ENCODE measurements at regions not wholly inside any gene's neighbourhood (a gene's known extent, or its start where the extent isn't known, plus 50 kb on each side); places are given as distances from the start of the nearest gene placed in this dataset.
"Not testable (repeated sequence)": the region's sequence is repeated elsewhere in the genome, so short reads cannot be mapped to it uniquely, and the experiment has no call there.

DNA sequence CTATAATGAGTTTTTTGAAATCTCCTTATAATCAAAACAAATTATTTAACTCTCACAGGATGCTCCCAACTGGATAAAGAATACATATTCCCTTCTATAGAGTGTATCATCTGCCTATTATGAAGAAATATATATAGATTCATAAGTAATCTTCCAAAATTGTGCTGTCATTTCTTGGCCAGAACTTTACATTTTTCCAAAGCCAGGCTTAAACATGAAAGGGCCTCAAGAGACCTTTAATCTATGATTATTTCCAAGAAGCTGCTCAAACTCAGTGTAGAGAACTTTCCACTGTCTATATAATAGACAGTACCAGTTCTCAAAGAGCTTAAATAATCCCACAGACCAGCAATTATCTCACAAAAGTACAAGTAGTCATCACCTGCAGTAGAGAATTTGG lies 211.0 kb downstream of the AKAIN1 start:
- H3K27ac Mint-ChIP-seq = no peak overlapping the region
- peaks cover 55% of the 10 kb centered on the region for H3K9me3 Mint-ChIP-seq
- H3K27me3 Mint-ChIP-seq = no peaks in the 10 kb centered on the region
- no peak overlapping the region for H3K4me3 Mint-ChIP-seq
- intact Hi-C loops (cut with micrococcal nuclease) = no loop called here
- H3K36me3 Mint-ChIP-seq (ENCODE audit: low read depth) = no peaks in the 10 kb centered on the region
- no peaks in the 10 kb centered on the region for H3K4me1 Mint-ChIP-seq (ENCODE audit: low read depth)

DNA sequence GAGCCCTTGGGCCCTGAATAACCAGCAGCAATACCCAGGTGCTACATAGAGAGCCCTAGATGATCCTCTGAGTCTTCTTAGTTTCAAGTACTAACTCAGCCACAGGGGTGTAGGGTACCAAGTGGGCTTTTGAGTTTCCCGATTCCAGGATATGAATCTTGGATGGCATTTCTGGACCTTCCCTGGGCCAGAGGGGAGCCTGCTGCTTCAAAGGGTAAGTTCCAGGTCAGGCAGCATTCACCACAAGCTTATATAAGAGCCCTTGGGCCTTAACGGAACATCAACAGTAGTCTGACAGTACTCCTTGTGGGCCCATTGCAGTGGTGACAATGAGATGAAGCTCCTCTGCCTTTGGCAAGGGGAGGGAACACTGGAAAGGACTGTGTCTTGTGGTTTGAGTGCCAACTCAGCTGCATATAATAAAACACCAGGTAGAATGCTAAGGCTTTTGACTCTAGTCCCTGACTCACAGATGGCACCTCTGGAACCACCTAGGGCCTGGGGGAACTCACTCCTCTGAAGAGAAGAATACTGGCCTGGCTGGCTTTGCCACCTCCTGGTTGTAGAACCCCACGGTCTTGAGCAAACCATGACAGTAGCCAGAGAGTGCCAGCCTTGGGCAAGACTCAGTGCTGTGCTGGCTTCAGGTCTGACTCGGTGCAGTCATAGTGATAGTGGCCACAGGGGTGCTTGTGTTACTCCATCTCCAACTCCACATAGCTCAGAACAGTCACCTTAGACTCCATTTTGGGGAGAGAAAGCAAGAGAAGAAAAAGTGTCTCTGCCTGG lies 235.7 kb downstream of the AKAIN1 start:
- H3K36me3 Mint-ChIP-seq (ENCODE audit: low read depth) = no peaks in the 10 kb centered on the region
- intact Hi-C loops (cut with micrococcal nuclease) = no loop called here
- H3K27me3 Mint-ChIP-seq = no peaks in the 10 kb centered on the region
- no peaks in the 10 kb centered on the region for H3K4me1 Mint-ChIP-seq (ENCODE audit: low read depth)
- H3K4me3 Mint-ChIP-seq = no peak overlapping the region
- H3K9me3 Mint-ChIP-seq = peaks cover 61% of the 10 kb centered on the region
- H3K27ac Mint-ChIP-seq = no peak overlapping the region

DNA sequence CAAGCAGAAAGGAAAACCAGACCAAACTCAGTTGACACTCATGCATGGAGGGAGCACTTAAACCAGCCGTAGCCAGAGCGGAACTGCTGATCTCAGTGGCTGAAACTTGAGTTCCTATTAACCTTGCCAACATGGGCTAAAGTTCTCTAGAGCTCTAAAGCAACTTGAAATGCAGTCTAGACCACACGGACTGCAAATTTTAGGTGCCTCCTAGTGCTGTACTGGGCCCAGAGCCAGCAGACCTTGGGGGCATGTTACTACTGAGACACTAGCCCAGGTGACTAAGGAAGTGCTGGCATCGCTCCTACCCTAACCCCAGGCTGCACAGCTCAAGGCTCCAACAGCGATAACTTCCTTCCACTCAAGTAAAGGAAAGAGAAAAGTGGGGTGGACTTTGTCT lies 236.5 kb downstream of the AKAIN1 start:
- no peaks in the 10 kb centered on the region for H3K4me1 Mint-ChIP-seq (ENCODE audit: low read depth)
- intact Hi-C loops (cut with micrococcal nuclease) = no loop called here
- H3K36me3 Mint-ChIP-seq (ENCODE audit: low read depth) = no peaks in the 10 kb centered on the region
- H3K27ac Mint-ChIP-seq = no peak overlapping the region
- H3K4me3 Mint-ChIP-seq = no peak overlapping the region
- H3K27me3 Mint-ChIP-seq = no peaks in the 10 kb centered on the region
- H3K9me3 Mint-ChIP-seq = peaks cover 66% of the 10 kb centered on the region

DNA sequence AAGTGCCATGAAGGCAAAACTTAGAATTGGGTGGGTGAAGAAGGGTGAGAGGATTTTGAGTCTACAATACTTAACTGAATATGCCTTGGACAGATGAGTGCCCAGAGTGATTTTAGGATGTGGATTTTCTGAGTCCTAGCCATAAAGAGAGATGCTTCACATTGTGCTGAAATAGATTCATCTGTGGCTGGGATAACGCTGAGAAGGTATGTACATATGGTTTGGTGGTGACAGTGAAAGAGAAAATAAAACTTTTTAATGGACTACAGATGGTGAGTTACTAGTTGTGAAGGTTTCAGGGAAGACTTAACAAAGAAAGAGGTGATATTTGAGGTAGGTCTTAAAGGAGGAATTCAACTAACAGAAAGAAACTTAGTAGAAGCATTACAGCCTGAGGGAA lies 265.8 kb downstream of the AKAIN1 start:
- intact Hi-C loops (cut with micrococcal nuclease) = no loop called here
- no peaks in the 10 kb centered on the region for H3K27me3 Mint-ChIP-seq
- H3K27ac Mint-ChIP-seq = no peak overlapping the region
- H3K4me3 Mint-ChIP-seq = no peak overlapping the region
- H3K9me3 Mint-ChIP-seq = peaks cover 25% of the 10 kb centered on the region
- H3K36me3 Mint-ChIP-seq (ENCODE audit: low read depth) = no peaks in the 10 kb centered on the region
- H3K4me1 Mint-ChIP-seq (ENCODE audit: low read depth) = no peaks in the 10 kb centered on the region

DNA sequence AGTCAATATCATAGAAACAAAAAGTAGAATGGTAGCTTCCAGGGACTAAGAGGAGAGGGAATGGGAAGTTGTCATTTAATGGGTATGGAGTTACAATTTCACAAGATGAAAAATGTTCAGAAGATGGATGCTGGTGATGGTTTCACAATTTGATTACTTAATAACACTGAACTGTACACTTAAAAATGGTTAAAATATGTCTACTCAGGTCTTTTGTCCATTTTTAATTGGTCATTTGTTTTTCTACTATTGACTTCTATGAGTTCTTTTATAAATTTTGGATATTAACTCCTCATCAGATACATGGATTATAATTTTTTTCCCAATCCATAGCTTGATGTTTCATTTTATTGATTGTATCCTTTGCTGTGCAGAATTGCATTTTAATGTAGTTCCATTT lies 275.5 kb downstream of the AKAIN1 start:
- H3K27ac Mint-ChIP-seq = no peak overlapping the region
- no peaks in the 10 kb centered on the region for H3K36me3 Mint-ChIP-seq (ENCODE audit: low read depth)
- H3K4me3 Mint-ChIP-seq = no peak overlapping the region
- H3K27me3 Mint-ChIP-seq = no peaks in the 10 kb centered on the region
- intact Hi-C loops (cut with micrococcal nuclease) = no loop called here
- peaks cover 42% of the 10 kb centered on the region for H3K9me3 Mint-ChIP-seq
- no peaks in the 10 kb centered on the region for H3K4me1 Mint-ChIP-seq (ENCODE audit: low read depth)

DNA sequence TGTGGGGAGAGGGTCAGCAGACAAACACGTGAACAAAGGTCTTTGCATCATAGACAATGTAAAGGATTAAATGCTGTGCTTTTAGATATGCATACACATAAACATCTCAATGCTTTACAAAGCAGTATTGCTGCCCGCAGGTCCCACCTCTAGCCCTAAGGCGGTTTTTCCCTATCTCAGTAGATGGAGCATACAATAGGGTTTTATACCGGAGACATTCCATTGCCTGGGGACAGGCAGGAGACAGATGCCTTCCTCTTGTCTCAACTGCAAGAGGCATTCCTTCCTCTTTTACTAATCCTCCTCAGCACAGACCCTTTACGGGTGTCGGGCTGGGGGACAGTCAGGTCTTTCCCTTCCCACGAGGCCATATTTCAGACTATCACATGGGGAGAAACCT lies 279.5 kb downstream of the AKAIN1 start:
- not testable (repeated sequence) for H3K27me3 Mint-ChIP-seq; H3K27ac Mint-ChIP-seq; H3K4me1 Mint-ChIP-seq (ENCODE audit: low read depth); H3K4me3 Mint-ChIP-seq; H3K36me3 Mint-ChIP-seq (ENCODE audit: low read depth)
- intact Hi-C loops (cut with micrococcal nuclease) = loop anchor here (10.0 kb wide), 1 partner anchor 423 kb away; no protein-coding TSS in a partner anchor
- peaks cover 80% of the 10 kb centered on the region for H3K9me3 Mint-ChIP-seq

DNA sequence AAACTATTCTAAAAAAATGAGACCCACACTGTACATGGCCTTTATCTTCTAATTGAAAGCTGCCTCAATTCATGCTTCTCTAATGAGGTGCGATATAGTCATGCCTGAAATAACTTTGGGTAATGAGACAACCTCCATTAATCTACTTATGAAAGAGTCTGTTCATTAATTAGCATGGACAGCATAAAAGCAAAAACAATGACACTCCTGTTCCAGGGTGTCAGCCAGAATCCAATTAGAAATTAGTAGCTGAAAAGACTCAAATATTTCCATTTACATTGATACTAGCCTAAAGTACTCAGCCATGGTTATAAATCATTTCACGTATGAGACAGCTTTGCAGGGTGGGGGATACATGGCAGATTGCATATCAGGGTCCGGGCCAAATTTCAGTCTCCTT lies 288.7 kb downstream of the AKAIN1 start:
- peaks cover 17% of the 10 kb centered on the region for H3K9me3 Mint-ChIP-seq
- no peaks in the 10 kb centered on the region for H3K36me3 Mint-ChIP-seq (ENCODE audit: low read depth)
- H3K4me1 Mint-ChIP-seq (ENCODE audit: low read depth) = no peaks in the 10 kb centered on the region

DNA sequence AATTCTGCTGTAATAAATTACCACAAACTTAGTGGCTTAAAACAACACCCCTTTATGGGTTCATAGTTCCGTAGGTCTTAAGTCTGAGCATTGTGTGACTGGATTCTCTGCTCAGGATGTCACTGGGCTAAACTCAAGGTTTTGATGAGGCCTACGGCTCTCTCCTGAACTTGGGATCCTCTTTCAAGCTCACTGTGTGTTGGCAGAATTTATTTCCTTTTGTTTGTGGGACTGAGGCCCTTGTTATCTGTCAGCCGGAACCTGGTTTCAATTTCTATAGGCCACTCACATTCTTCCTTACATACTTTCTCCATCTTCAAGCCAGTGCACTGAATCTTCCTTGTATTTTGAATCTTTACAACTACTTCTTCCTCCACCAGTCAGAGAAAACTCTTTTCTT lies 290.2 kb downstream of the AKAIN1 start:
- H3K4me3 Mint-ChIP-seq = no peak overlapping the region
- H3K4me1 Mint-ChIP-seq (ENCODE audit: low read depth) = no peaks in the 10 kb centered on the region
- no peak overlapping the region for H3K27ac Mint-ChIP-seq
- H3K9me3 Mint-ChIP-seq = peaks cover 18% of the 10 kb centered on the region
- H3K36me3 Mint-ChIP-seq (ENCODE audit: low read depth) = no peaks in the 10 kb centered on the region
- intact Hi-C loops (cut with micrococcal nuclease) = loop anchor here (10.0 kb wide), 1 partner anchor 192 kb away; no protein-coding TSS in a partner anchor
- no peaks in the 10 kb centered on the region for H3K27me3 Mint-ChIP-seq

More for the DNA sequence above, 288.7 kb downstream of the AKAIN1 start:
- Mint-ChIP-seq H3K27me3 (no peaks in the 10 kb centered on the region), H3K4me3 (no peak overlapping the region), H3K27ac (no peak overlapping the region)
- intact Hi-C loops (cut with micrococcal nuclease) = loop anchor here (10.0 kb wide), 1 partner anchor 194 kb away; no protein-coding TSS in a partner anchor

DNA sequence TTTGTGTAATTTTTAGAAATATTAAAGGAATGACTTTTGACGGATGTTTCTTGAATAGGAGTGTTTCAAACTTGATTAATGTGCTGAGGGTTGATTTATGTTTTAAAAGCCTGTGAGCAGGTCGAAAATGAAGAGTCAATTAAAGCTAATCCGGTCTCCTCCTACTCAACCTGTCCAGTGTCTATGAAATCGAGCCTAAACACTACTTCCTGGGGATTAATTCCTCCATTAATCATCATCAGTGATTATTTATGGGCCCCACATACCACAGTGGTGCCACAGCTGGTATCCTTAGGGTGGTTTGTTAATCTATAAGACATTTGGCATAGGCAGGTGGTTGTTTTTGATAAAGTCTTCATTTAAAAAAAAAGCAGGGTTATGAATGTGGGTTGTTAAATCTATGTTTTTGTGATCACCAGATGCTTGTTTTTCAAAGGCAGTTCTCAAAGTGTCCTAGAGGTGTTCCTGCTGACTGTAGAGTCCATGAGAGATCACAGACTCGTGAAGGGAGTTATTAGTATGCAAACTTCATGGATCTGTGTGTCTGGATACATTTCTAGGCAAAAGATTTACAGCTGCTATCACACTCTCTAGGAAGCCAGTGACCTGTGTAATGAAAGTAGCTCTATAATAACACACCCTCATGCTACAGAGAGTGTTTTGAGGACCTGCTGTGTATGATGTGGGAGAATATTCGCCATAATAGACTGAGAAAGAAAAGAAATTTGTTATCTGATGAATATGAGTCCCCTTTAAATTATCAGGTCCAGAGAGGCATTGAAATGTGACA lies 308.6 kb downstream of the AKAIN1 start:
- intact Hi-C loops (cut with micrococcal nuclease) = no loop called here

DNA sequence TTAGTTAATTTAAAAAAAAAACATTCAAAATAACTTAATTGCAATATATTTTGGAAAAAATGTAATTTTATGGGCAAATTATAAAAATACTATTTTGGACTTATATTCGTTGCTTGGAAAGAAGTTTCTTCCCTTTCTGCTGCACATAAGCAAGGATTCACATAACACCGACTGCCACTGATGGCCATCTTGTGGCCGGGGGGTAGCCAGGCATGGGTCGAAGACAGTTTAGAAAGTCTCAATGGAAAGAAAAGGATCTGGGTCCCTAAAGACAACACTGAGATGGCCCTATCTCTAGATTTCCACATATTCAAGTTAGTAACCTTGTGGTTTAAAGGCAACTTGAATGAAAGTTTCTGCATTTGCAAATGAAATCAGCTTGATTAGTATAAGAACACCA lies 318.6 kb downstream of the AKAIN1 start:
- H3K4me1 Mint-ChIP-seq (ENCODE audit: low read depth) = no peaks in the 10 kb centered on the region
- intact Hi-C loops (cut with micrococcal nuclease) = no loop called here
- H3K27me3 Mint-ChIP-seq = no peaks in the 10 kb centered on the region
- H3K4me3 Mint-ChIP-seq = no peak overlapping the region
- no peaks in the 10 kb centered on the region for H3K36me3 Mint-ChIP-seq (ENCODE audit: low read depth)
- H3K27ac Mint-ChIP-seq = no peak overlapping the region
- peaks cover 35% of the 10 kb centered on the region for H3K9me3 Mint-ChIP-seq

More for the DNA sequence above, 308.6 kb downstream of the AKAIN1 start:
- Mint-ChIP-seq H3K36me3 (ENCODE audit: low read depth) (no peaks in the 10 kb centered on the region), H3K9me3 (peaks cover 74% of the 10 kb centered on the region), H3K27ac (no peak overlapping the region), H3K27me3 (no peaks in the 10 kb centered on the region), H3K4me3 (no peak overlapping the region), H3K4me1 (ENCODE audit: low read depth) (no peaks in the 10 kb centered on the region)

DNA sequence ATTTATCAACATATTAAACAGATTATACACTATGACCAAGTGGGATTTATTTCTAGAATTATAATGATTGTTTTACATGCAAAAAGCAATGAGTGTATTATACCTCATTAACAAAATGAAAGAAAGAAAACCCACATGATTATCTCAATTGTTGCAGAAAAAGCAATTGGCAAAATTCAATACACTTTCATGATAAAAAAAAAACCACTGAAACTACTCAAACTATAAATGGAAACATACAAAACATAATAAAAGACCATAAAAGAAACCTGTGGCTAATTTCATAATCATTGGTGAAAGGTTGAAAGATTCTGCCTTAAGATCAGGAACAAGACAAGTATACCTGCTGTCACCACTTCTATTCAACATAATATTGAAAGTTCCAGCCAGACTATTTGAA lies 325.9 kb downstream of the AKAIN1 start:
- intact Hi-C loops (cut with micrococcal nuclease) = no loop called here
- H3K27ac Mint-ChIP-seq = no peak overlapping the region
- peaks cover 51% of the 10 kb centered on the region for H3K9me3 Mint-ChIP-seq

DNA sequence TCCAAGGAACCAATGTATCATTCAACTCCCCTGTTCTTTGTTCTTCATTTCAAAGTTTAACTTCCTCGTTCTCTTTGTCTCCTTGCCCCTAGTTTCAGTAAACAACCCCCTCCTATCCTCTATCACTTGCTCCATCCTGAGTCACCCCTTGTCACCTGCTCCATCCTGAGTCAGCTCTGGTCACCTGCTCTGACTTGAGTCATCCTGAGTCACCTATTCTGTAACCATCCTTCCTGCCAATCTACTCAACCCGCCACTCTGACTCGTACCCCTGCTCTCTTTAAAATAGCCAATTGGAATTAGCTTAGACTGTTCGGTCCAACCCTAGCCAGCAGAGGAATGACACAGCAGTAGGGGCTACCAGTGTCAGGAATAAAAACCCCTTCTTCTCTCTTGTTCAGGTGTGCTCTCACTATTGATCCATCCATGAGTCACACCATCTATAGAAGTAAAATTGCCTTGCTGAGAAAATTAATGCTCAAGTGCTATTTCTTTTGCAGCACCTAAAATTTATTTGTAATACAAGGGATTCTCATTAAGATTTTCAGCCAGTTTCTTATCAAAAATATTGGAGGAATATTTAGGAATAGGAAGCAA lies 326.8 kb downstream of the AKAIN1 start:
- H3K9me3 Mint-ChIP-seq = peaks cover 60% of the 10 kb centered on the region
- no peaks in the 10 kb centered on the region for H3K4me1 Mint-ChIP-seq (ENCODE audit: low read depth)
- H3K27ac Mint-ChIP-seq = no peak overlapping the region
- no peaks in the 10 kb centered on the region for H3K36me3 Mint-ChIP-seq (ENCODE audit: low read depth)
- no peaks in the 10 kb centered on the region for H3K27me3 Mint-ChIP-seq
- intact Hi-C loops (cut with micrococcal nuclease) = no loop called here
- no peak overlapping the region for H3K4me3 Mint-ChIP-seq

More for the DNA sequence above, 325.9 kb downstream of the AKAIN1 start:
- H3K4me3 Mint-ChIP-seq = no peak overlapping the region
- no peaks in the 10 kb centered on the region for H3K36me3 Mint-ChIP-seq (ENCODE audit: low read depth)
- no peaks in the 10 kb centered on the region for H3K4me1 Mint-ChIP-seq (ENCODE audit: low read depth)
- no peaks in the 10 kb centered on the region for H3K27me3 Mint-ChIP-seq

DNA sequence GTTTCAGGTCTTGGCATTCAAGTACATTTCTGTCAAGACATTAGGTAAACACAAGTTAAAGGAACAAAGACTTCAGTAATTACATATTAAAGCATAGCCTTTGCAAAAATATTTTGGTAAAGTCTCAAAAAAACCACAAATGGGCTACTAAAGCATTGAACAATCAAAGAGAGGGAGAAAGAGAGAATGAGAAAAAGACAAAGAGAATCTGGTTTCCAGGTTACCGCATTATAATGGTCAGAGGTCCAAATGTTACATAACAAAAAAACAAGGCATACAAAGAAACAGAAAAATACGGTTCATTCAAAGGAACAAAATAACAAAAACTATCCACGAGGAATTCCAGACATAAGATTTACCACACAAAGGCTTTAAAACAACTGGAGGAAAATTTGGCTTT lies 327.9 kb downstream of the AKAIN1 start:
- no peaks in the 10 kb centered on the region for H3K36me3 Mint-ChIP-seq (ENCODE audit: low read depth)
- intact Hi-C loops (cut with micrococcal nuclease) = no loop called here
- H3K4me1 Mint-ChIP-seq (ENCODE audit: low read depth) = no peaks in the 10 kb centered on the region
- no peaks in the 10 kb centered on the region for H3K27me3 Mint-ChIP-seq
- peaks cover 54% of the 10 kb centered on the region for H3K9me3 Mint-ChIP-seq
- H3K27ac Mint-ChIP-seq = no peak overlapping the region
- no peak overlapping the region for H3K4me3 Mint-ChIP-seq

Measured in dendritic cell treated with granulocyte-macrophage colony-stimulating factor and Interleukin-4, amounts not matched to agents 40 ng/mL and 50 ng/mL, for 4 days (primary cell).